ENCODE measurements at regions not wholly inside any gene's neighbourhood (a gene's known extent, or its start where the extent isn't known, plus 50 kb on each side); places are given as distances from the start of the nearest gene placed in this dataset.

GRCh38 chr11:13080861-13081260, 71.7 kb downstream of the RASSF10 start:
- TF ChIP-seq CREB1 (IDR thresholded peaks at IDR 0.05; ENCODE audit: low read depth) = no peak
- TF ChIP-seq ZBTB7A (IDR thresholded peaks at IDR 0.05; ENCODE audit: low read depth) = no peak
- TF ChIP-seq CEBPB (IDR thresholded peaks at IDR 0.05) = no peak
- TF ChIP-seq REST (IDR thresholded peaks at IDR 0.05; ENCODE audit: low read depth) = no peak
- TF ChIP-seq YY1 (IDR thresholded peaks at IDR 0.05; ENCODE audit: low read depth) = no peak
- TF ChIP-seq TAF1 (IDR thresholded peaks at IDR 0.05; ENCODE audit: low read depth) = no peak
- no peak for TF ChIP-seq EP300 (IDR thresholded peaks at IDR 0.05; ENCODE audit: borderline replicate concordance)
- no peak for TF ChIP-seq FOXM1 (IDR thresholded peaks at IDR 0.05; ENCODE audit: borderline replicate concordance, low read depth)
